Prostate gland (tissue), 2 donors: ENCODE measurements at regions not wholly inside any gene's neighbourhood (a gene's known extent, or its start where the extent isn't known, plus 50 kb on each side); places are given as distances from the start of the nearest gene placed in this dataset.

Experiments used
- CTCF ChIP-seq, 4 experiments: fragments of 200-600 bp in 2 of 4; fragments of 450-650 bp in 2 of 4; sonication (generic) in 2 of 4; IDR thresholded peaks; 1 replicate in 3 of 4; 2 replicates in 1 of 4; pipeline ENCODE4 v1.5.1; 2016 to 2019; ENCODE audit warnings: antibody characterized with exemption in 4 of 4, mild to moderate bottlenecking in 2 of 4, moderate library complexity in 2 of 4
- POLR2A ChIP-seq: fragments of 450-650 bp; IDR thresholded peaks from one replicate; pipeline ENCODE4 v1.6.1; 2016; ENCODE audit warnings: antibody characterized with exemption, mild to moderate bottlenecking
- POLR2AphosphoS5 ChIP-seq: sonication (generic); formaldehyde crosslinking; IDR thresholded peaks from one replicate; pipeline ENCODE4 v1.6.1; 2017; ENCODE audit warnings: antibody characterized with exemption

- TF ChIP-seq CTCF (IDR thresholded peaks at IDR 0.05) (no peak), POLR2A (no peak), POLR2AphosphoS5 (no peak)
Observed at GRCh38 chr1:90591970-90592356, 125.1 kb downstream of the BARHL2 start.
